ENCODE measurements at regions not wholly inside any gene's neighbourhood (a gene's known extent, or its start where the extent isn't known, plus 50 kb on each side); places are given as distances from the start of the nearest gene placed in this dataset.

DNA sequence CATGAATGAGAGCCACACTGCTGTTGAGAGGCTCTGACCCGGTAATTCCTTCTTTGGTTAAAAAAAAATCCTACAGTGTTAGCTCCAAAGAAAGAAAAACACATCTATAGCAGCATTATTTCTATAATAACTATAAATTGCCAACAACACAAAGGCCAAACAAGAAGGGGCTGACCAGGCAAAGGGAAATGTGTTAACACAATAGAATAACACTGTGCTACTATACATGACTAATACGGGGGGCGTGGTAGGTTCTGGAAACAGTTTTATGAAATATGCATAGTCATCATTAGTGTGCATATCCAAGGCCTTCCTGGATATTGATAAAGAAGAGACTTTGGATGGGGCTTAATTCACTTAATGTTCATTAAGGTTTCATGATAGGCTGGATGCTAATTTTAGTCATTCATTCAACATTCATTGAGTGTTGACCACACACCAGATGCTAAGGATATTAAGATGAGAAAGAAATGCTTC lies 50.0 kb upstream of the CCL1 start:
- Mint-ChIP-seq H3K4me3 (ENCODE audit: unreplicated experiment) (no peak overlapping the region), H3K27me3 (ENCODE audit: low read depth) (peaks cover 29% of the 10 kb centered on the region), H3K4me1 (ENCODE audit: low read depth) (no peaks in the 10 kb centered on the region), H3K9me3 (ENCODE audit: low read depth) (no peaks in the 10 kb centered on the region), H3K36me3 (ENCODE audit: low read depth) (no peaks in the 10 kb centered on the region), H3K27ac (ENCODE audit: unreplicated experiment) (no peak overlapping the region)
- TF ChIP-seq, protein P1, sequence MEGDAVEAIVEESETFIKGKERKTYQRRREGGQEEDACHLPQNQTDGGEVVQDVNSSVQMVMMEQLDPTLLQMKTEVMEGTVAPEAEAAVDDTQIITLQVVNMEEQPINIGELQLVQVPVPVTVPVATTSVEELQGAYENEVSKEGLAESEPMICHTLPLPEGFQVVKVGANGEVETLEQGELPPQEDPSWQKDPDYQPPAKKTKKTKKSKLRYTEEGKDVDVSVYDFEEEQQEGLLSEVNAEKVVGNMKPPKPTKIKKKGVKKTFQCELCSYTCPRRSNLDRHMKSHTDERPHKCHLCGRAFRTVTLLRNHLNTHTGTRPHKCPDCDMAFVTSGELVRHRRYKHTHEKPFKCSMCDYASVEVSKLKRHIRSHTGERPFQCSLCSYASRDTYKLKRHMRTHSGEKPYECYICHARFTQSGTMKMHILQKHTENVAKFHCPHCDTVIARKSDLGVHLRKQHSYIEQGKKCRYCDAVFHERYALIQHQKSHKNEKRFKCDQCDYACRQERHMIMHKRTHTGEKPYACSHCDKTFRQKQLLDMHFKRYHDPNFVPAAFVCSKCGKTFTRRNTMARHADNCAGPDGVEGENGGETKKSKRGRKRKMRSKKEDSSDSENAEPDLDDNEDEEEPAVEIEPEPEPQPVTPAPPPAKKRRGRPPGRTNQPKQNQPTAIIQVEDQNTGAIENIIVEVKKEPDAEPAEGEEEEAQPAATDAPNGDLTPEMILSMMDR (IDR thresholded peaks at IDR 0.05), result no peak
- DNase-seq (ENCODE audit: low spot score), result no peak

All from chondrocyte (in vitro differentiated cells).